GM23338 (cell line): ENCODE measurements at regions not wholly inside any gene's neighbourhood (a gene's known extent, or its start where the extent isn't known, plus 50 kb on each side); places are given as distances from the start of the nearest gene placed in this dataset.
"Not testable (repeated sequence)": the region's sequence is repeated elsewhere in the genome, so short reads cannot be mapped to it uniquely, and the experiment has no call there.

ENCODE experiments used
- ATAC-seq: fragments of 200-7000 bp; cut with Tn5 transposase; 3 replicates; pipeline ENCODE4 v1.9.1; 2020
- DNase-seq: peaks from one replicate; pipeline ENCODE4 v3.0.0-alpha.2; 2015; ENCODE audit warnings: low spot score
- H2AFZ ChIP-seq: fragments of 200-600 bp; sonication (generic); 2 replicates; pipeline ENCODE4 v1.8.0; 2016; ENCODE audit warnings: antibody characterized with exemption, mild to moderate bottlenecking, moderate library complexity
- H3F3A ChIP-seq: fragments of 200-600 bp; sonication (generic); replicated peaks from 2 replicates; pipeline ENCODE4 v1.8.0; 2017; ENCODE audit warnings: antibody characterized with exemption, mixed run types, low read depth
- H3K27ac ChIP-seq: fragments of 200-600 bp; sonication (generic); 2 replicates; pipeline ENCODE4 v1.6.1; 2016; ENCODE audit warnings: low read depth
- H3K27me3 ChIP-seq: fragments of 200-600 bp; sonication (generic); 2 replicates; pipeline ENCODE4 v1.8.0; 2016; ENCODE audit warnings: mild to moderate bottlenecking, mixed run types, moderate library complexity; ENCODE audit not compliant: insufficient read depth
- H3K36me3 ChIP-seq: fragments of 200-600 bp; sonication (generic); 2 replicates; pipeline ENCODE4 v1.8.0; 2016; ENCODE audit warnings: mild to moderate bottlenecking; ENCODE audit not compliant: insufficient read depth
- H3K4me1 ChIP-seq: fragments of 200-600 bp; sonication (generic); 2 replicates; pipeline ENCODE4 v1.8.0; 2016; ENCODE audit warnings: mild to moderate bottlenecking, moderate library complexity; ENCODE audit not compliant: insufficient read depth
- H3K4me2 ChIP-seq: fragments of 200-600 bp; sonication (generic); 2 replicates; pipeline ENCODE4 v1.7.1; 2017; ENCODE audit warnings: mixed run types
- H3K4me3 ChIP-seq: fragments of 200-600 bp; sonication (generic); 2 replicates; pipeline ENCODE4 v1.6.1; 2016; ENCODE audit warnings: mixed run types
- H3K79me2 ChIP-seq: fragments of 200-600 bp; sonication (generic); replicated peaks from 2 replicates; pipeline ENCODE4 v1.8.0; 2017; ENCODE audit warnings: mild to moderate bottlenecking; ENCODE audit not compliant: insufficient read depth
- H3K9me2 ChIP-seq: fragments of 200-600 bp; sonication (generic); 2 replicates; pipeline ENCODE4 v1.8.0; 2017; ENCODE audit not compliant: insufficient read depth
- H4K20me1 ChIP-seq: fragments of 200-600 bp; sonication (generic); replicated peaks from 2 replicates; pipeline ENCODE4 v1.8.0; 2017; ENCODE audit warnings: mild to moderate bottlenecking; ENCODE audit not compliant: insufficient read depth
- H3K27ac Mint-ChIP-seq: 2 replicates; pipeline ENCODE4 v1.8.0; 2020; ENCODE audit warnings: inconsistent platforms, mild to moderate bottlenecking, moderate library complexity, mixed read lengths
- H3K27me3 Mint-ChIP-seq: 3 replicates; pipeline ENCODE4 v1.8.0; 2022; ENCODE audit warnings: low read depth, mild to moderate bottlenecking, moderate library complexity, mixed read lengths, inconsistent platforms; ENCODE audit not compliant: insufficient read depth, poor library complexity
- H3K36me3 Mint-ChIP-seq: 3 replicates; pipeline ENCODE4 v1.8.0; 2021; ENCODE audit warnings: low read depth, mild to moderate bottlenecking, inconsistent platforms, moderate library complexity, mixed read lengths
- H3K4me1 Mint-ChIP-seq: 3 replicates; pipeline ENCODE4 v1.8.0; 2020; ENCODE audit warnings: mild to moderate bottlenecking, inconsistent platforms, mixed read lengths
- H3K4me3 Mint-ChIP-seq: 3 replicates; pipeline ENCODE4 v1.8.0; 2021; ENCODE audit warnings: moderate library complexity, mild to moderate bottlenecking, inconsistent platforms, mixed read lengths
- H3K9me3 Mint-ChIP-seq: 3 replicates; pipeline ENCODE4 v1.8.0; 2020; ENCODE audit warnings: moderate library complexity, mild to moderate bottlenecking, inconsistent platforms, mixed read lengths
- CREB1 ChIP-seq: fragments of 250-450 bp; sonication (Bioruptor Pico); IDR thresholded peaks from 2 replicates; pipeline ENCODE4 v1.5.0; 2020; ENCODE audit warnings: low read depth, mild to moderate bottlenecking, moderate library complexity
- ETS1 ChIP-seq: IDR thresholded peaks from 2 replicates; pipeline ENCODE4 v1.6.1; 2016; ENCODE audit warnings: antibody characterized with exemption
- EZH2 ChIP-seq: fragments of 200-600 bp; sonication (generic); IDR thresholded peaks from one replicate; pipeline ENCODE4 v1.8.0; 2017; ENCODE audit warnings: antibody characterized with exemption, mild to moderate bottlenecking, low read depth; ENCODE audit not compliant: unreplicated experiment
- EZH2phosphoT487 ChIP-seq: fragments of 200-600 bp; sonication (generic); IDR thresholded peaks from one replicate; pipeline ENCODE4 v1.8.1; 2018; ENCODE audit warnings: antibody characterized with exemption; ENCODE audit not compliant: unreplicated experiment
- POLR2AphosphoS5 ChIP-seq: IDR thresholded peaks from 2 replicates; pipeline ENCODE4 v1.6.1; 2016; ENCODE audit warnings: antibody characterized with exemption, low read depth
- ZNF331 ChIP-seq: fragments of 250-450 bp; sonication (Bioruptor Pico); IDR thresholded peaks from 2 replicates; pipeline ENCODE4 v1.5.0; 2020; ENCODE audit warnings: low read depth, mild to moderate bottlenecking, moderate library complexity
- ZNF462 ChIP-seq: fragments of 250-450 bp; sonication (Bioruptor Pico); IDR thresholded peaks from 2 replicates; pipeline ENCODE4 v1.5.0; 2020; ENCODE audit warnings: mild to moderate bottlenecking, moderate library complexity
- TF ChIP-seq, protein P1 (sequence below), 2 experiments: fragments of 200-600 bp in 1 of 2; sonication (generic) in 1 of 2; conservative IDR thresholded peaks; 2 replicates each; pipeline versions ENCODE4 v1.5.1 to v1.6.1; 2016 to 2017; ENCODE audit warnings: antibody characterized with exemption in 2 of 2, low read depth in 2 of 2, mild to moderate bottlenecking in 2 of 2, moderate library complexity in 1 of 2

- not testable (repeated sequence) for H3K27ac Mint-ChIP-seq
Measured at GRCh38 chrX:97915390-97915789, 1031.7 kb downstream of the RPA4 start.

GRCh38 chrX:97921223-97921622 lies 1037.5 kb downstream of the RPA4 start:
- not testable (repeated sequence) for H4K20me1 ChIP-seq, ATAC-seq, H3K9me2 ChIP-seq, H3K27me3 Mint-ChIP-seq, H2AFZ ChIP-seq, H3K27ac Mint-ChIP-seq, H3K4me3 ChIP-seq, H3K36me3 ChIP-seq, H3K4me3 Mint-ChIP-seq, H3K4me1 Mint-ChIP-seq, H3K79me2 ChIP-seq, H3K27ac ChIP-seq, DNase-seq, H3F3A ChIP-seq, H3K27me3 ChIP-seq, H3K4me2 ChIP-seq, H3K9me3 Mint-ChIP-seq, H3K4me1 ChIP-seq
- H3K36me3 Mint-ChIP-seq = peaks cover 10% of the 10 kb centered on the region; the same call in 2 of the 3 replicates

More at GRCh38 chrX:97915390-97915789, 1031.7 kb downstream of the RPA4 start:
- H4K20me1 ChIP-seq, H3K4me1 Mint-ChIP-seq, H3K36me3 Mint-ChIP-seq, ATAC-seq, H3K4me1 ChIP-seq, H3K27me3 Mint-ChIP-seq, H3K36me3 ChIP-seq, H3K4me2 ChIP-seq, DNase-seq, H3K4me3 ChIP-seq, H3F3A ChIP-seq, H3K79me2 ChIP-seq, H3K27ac ChIP-seq, H2AFZ ChIP-seq, H3K4me3 Mint-ChIP-seq, H3K9me2 ChIP-seq, H3K9me3 Mint-ChIP-seq, H3K27me3 ChIP-seq: not testable (repeated sequence)

- no peak for ATAC-seq
- no peak overlapping the region for H3K4me3 Mint-ChIP-seq
- TF ChIP-seq EZH2 = no peak
- no peak for TF ChIP-seq ZNF331 (CRISPR knock-in tag)
- TF ChIP-seq POLR2AphosphoS5 = no peak
- TF ChIP-seq EZH2phosphoT487 = no peak
- TF ChIP-seq CREB1 = no peak
- TF ChIP-seq ZNF462 (CRISPR knock-in tag) = no peak
- no peak for TF ChIP-seq ETS1
- TF ChIP-seq, protein P1, sequence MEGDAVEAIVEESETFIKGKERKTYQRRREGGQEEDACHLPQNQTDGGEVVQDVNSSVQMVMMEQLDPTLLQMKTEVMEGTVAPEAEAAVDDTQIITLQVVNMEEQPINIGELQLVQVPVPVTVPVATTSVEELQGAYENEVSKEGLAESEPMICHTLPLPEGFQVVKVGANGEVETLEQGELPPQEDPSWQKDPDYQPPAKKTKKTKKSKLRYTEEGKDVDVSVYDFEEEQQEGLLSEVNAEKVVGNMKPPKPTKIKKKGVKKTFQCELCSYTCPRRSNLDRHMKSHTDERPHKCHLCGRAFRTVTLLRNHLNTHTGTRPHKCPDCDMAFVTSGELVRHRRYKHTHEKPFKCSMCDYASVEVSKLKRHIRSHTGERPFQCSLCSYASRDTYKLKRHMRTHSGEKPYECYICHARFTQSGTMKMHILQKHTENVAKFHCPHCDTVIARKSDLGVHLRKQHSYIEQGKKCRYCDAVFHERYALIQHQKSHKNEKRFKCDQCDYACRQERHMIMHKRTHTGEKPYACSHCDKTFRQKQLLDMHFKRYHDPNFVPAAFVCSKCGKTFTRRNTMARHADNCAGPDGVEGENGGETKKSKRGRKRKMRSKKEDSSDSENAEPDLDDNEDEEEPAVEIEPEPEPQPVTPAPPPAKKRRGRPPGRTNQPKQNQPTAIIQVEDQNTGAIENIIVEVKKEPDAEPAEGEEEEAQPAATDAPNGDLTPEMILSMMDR (conservative IDR thresholded peaks at IDR 0.05; ENCODE audit: low read depth in 2 of 2) = no peak
Measured at GRCh38 chrX:97931586-97931985, 1047.9 kb downstream of the RPA4 start.

More at GRCh38 chrX:97931586-97931985, 1047.9 kb downstream of the RPA4 start:
- Histone ChIP-seq H3K9me2 (no peaks in the 10 kb centered on the region), H3K36me3 (no peaks in the 10 kb centered on the region), H3K4me3 (no peak overlapping the region), H3K4me2 (no peak overlapping the region), H2AFZ (no peak overlapping the region), H3K79me2 (no peaks in the 10 kb centered on the region), H3K4me1 (0 out of 2 replicates have a peak, but pooled peaks cover 3% of the 10 kb centered on the region), H3F3A (no peaks in the 10 kb centered on the region), H3K27me3 (no peaks in the 10 kb centered on the region), H3K27ac (no peak overlapping the region), H4K20me1 (no peaks in the 10 kb centered on the region)
- Mint-ChIP-seq H3K36me3 (no peaks in the 10 kb centered on the region), H3K27ac (no peak overlapping the region), H3K9me3 (peaks cover 5% of the 10 kb centered on the region; the same call in 2 of the 3 replicates), H3K27me3 (peaks cover 2% of the 10 kb centered on the region), H3K4me1 (no peaks in the 10 kb centered on the region)
- no peak for DNase-seq
